Left colon (tissue), 2 donors: ENCODE measurements at regions not wholly inside any gene's neighbourhood (a gene's known extent, or its start where the extent isn't known, plus 50 kb on each side); places are given as distances from the start of the nearest gene placed in this dataset.

Experiments used
- ATAC-seq: fragments of 200-7000 bp; cut with Tn5 transposase; one replicate; pipeline ENCODE4 v1.9.1; 2020; ENCODE audit warnings: mild to moderate bottlenecking, moderate library complexity
- DNase-seq, 2 donors: peaks; one replicate each; pipeline ENCODE4 v3.0.0-alpha.2; 2020
- intact Hi-C, 2 donors: fragments of 100-400 bp; cut with DNase I in 1 of 2; cut with micrococcal nuclease in 1 of 2; formaldehyde crosslinking; loops; one replicate each; pipeline versions ENCODE4 v1.11.2 to v1.14.0; 2022; cut with DNase I, micrococcal nuclease
- donor health status: DM: no; HTN: no; CAD: no.
- donor health status: DM: yes; HTN: yes; CAD: no.

DNA sequence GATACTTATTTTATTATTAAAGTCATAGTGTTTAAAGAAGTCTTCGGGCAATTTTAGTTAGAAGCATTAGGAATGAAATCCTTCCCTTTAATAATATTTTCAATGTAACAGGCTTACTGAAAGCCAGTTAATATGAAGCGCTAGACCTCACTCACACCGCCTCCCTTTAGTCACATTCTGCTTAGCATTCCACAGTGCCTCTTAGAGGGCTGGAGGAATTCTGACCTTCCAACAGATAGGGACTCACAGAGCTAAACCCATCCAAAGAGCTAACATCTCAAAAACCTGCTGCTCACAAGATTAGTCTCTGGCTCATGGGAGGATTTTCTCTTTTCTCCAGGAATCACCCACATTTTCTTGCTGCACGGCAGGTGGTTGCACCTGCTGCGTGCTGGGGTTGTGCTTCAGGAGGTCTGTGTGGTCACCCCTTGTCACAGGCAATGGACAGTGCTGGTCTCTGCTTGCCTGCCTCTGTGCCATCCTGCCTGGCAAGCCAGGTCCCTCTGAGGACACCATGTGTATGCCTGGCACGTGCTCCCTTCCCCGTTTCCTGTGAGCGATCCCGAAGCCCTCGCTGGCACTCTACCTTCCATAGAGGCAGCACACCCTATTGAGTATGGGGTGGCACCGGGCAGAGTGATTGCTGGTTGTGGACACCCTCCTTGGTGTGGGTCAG is 91.8 kb downstream of the KLF6 start:
- DNase-seq (no peak), ATAC-seq (no peak)
- intact Hi-C loops = no loop called here

DNA sequence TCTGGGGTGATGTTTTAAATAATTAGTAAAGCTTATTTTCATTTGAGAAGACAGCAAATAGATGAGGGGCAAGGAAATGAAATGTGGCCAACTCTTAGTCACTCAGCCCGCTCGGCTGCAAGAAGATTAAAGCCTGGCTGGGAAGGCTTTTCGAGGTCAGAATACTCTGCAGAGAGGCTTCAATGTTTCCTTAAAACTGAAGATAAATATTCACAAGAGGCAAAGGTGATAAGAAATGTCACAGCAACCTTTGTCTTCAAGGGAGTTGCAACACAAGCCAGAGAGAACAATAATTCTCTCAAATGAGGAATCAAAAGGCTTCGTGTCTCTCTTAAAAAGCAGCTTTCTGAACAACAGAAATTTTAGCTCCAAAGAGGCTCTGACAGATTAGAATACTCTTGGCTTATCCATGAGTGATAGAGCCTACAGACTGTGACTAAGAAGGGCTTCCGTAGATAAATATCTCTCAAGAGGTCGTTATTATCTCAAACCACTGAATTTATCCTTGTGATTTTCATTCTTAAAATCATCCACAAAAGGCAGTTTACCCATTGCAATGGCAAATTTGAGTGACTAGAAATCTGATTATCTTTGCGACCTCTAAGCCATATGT is 92.5 kb downstream of the KLF6 start:
- no peak for DNase-seq
- intact Hi-C loops = no loop called here
- ATAC-seq = no peak

DNA sequence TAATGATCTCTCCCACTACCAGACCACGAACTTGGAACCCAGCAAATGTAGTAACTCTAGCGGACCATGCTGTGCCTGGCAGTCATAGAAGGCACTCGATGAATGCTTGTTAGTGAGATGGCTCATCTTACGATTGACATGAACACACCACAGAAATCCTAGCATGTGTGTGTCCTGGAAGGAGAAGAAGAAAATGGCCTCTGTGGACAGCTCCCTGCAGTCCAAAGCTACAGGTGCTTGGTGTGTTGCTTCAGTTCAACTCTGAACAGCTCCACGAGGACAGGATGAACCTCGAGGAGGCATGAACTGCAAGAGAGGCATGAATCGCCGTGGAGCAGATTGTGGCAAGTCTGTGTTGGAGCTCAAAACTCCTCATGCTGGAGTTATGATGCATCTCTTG is 93.5 kb downstream of the KLF6 start:
- intact Hi-C loops = no loop called here
- ATAC-seq (no peak), DNase-seq (no peak)

DNA sequence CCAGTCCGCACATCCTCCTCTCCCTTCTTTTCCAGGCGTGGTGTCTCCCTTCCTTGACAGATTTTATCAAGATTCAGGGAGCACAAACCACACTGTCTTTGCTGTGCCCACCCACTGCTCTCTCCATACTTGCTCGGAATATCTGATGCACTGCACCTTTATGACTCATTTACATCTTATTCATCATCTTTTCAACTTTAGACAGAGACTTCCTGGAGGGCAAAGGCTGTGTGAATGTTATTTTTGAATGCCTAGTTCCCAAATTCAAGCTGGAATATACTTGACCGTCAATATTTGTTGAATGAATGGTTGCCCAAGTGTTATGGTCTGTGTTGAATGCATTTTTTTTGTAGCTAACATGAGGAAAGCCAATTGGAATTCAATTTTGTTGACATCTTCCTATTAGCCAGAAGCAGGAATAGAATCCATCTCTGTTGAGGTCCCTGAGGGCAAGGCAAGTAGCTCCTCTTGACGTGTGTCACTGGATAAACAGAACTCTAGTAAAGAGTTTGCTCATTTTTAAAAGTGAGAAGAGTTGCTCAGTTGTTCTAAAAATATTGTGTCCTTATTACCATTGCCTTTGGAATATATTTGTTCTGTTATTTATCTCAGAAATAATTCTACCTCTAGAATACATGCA is 95.0 kb downstream of the KLF6 start:
- ATAC-seq (no peak), DNase-seq (no peak)
- intact Hi-C loops = no loop called here

DNA sequence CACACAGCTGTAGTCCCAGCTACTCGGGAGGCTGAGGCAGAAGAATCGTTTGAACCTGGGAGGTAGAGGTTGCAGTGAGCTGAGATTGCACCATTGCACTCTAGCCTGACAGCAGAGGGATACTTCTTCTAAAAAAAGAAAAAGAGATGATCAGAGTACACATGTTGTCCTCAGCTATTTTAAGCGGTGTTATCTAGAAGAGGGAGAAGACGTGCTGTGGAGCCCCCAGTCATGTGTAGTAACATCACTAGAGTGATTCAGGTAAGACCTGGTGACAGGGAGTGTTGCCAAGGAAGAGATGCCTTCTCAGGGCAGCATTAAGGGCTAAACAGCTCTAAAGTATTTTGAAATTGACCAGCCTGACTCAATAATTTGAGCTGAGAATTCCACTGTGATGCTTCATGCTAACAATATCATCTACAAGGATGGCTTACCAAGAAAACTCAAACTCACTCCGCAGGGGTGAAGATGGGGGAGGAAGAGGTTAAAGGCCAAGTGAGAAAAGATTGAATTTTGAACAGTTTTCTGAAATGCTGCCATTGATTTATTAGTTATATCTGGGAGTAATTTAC is 97.4 kb downstream of the KLF6 start:
- intact Hi-C loops = no loop called here
- DNase-seq (no peak), ATAC-seq (no peak)

- intact Hi-C loops = no loop called here
Observed at GRCh38 chr10:3685384-3685783, 99.6 kb downstream of the KLF6 start.

GRCh38 chr10:3684891-3685290 is 100.1 kb downstream of the KLF6 start:
- ATAC-seq = no peak
- no peak for DNase-seq
- intact Hi-C loops = no loop called here

More at GRCh38 chr10:3685384-3685783, 99.6 kb downstream of the KLF6 start:
- DNase-seq (no peak), ATAC-seq (no peak)

GRCh38 chr10:3683560-3683959 is 101.4 kb downstream of the KLF6 start:
- intact Hi-C loops = no loop called here
- ATAC-seq = no peak
- DNase-seq = no peak

GRCh38 chr10:3682745-3683144 is 102.3 kb downstream of the KLF6 start:
- DNase-seq (no peak), ATAC-seq (peak; percentile 51)
- intact Hi-C loops = no loop called here

DNA sequence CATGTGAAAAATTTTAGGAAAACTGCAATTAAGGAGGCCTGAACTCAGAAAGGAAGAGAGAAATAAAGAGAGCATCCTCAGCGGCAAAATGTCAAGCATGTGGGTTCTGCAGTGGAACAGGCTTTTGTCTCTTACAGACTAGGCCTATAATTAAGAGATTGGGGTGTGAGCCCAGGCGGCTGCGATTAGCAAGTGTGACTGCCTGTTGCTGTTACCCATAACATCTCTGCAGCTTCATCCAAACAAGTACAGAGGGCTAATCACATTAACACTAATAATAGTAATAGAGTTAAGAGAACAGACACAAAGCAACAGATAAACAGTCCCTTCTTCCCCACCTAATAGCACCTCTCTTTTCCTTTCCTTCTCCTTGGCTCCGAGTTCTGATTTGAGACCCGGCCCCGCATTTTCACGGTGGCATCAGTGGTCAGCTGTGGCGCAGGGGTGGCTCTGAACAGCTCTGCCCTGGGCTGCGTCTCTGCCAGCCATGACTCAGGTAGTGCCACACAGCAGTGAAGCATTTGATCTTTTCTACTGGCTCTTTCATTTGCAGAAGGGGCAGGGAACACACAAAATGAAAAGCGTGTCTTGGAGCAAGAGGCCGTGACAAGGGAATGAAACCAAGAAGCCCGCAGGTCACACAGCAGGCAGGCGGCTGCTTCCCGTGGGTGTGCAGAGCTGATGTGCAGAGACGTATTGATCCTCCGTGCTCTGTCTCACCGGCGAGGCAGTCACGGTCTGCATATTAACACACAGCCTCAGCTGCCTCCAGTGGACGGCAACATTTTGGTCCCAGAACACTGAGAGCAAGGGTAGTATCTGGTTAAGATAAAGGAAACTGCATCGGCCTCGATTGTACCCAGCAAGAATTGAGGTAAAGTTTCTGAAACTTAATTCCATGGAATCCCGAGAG is 103.1 kb downstream of the KLF6 start:
- no peak for DNase-seq
- intact Hi-C loops = no loop called here
- no peak for ATAC-seq

GRCh38 chr10:3679950-3680629 is 104.9 kb downstream of the KLF6 start:
- ATAC-seq = no peak
- intact Hi-C loops = no loop called here
- no peak for DNase-seq

- intact Hi-C loops = no loop called here
- DNase-seq (no peak), ATAC-seq (no peak)
Observed at GRCh38 chr10:3678629-3679227, 106.3 kb downstream of the KLF6 start.

DNA sequence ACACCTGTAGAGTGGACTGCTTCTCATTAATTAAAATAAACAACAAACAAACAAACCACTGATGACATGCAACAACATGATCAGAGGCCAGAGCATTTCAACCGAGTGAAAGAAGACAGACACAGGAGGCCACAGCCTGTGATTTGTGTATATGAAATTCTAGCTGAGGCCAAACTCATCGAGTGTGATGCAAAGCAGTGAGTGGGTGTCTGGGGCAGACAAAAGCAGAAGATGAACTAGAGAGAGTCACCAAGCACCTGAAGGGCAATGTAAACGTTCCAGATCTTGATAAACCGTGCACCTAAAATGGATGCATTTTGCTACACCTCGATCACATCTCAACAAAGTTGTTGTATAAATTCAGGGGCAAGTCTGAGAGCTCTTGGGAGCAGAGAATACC is 108.4 kb downstream of the KLF6 start:
- intact Hi-C loops = no loop called here
- ATAC-seq = no peak
- no peak for DNase-seq

- DNase-seq (no peak), ATAC-seq (no peak)
- intact Hi-C loops = no loop called here
Observed at GRCh38 chr10:3672220-3672619, 112.8 kb downstream of the KLF6 start.

DNA sequence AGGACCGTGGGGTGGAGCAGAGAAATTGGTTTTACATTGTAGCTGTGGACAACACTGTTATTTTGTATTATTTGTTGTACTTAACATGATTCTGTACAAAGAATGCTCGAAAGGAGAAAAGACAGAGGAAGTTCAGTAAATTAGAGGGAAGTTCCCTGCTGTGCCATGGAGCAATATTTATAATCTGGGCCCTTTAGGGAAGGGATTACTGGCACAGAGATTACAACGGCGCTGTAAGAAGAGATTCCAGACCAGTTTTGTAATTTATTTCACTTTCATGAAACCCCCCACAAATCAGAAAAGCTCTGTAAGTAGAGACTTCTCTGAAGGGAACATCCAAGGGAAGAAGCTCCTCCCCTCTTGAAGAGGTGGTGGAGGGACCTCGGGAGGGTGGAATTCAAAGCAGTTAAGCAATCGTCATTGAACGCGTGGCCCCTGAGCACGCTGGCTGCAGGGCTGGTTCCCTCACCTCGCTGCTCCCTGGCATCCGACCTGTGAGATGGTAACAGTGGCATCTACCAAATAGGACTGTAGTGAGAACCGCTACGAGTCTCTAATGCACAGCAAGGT is 113.5 kb downstream of the KLF6 start:
- no peak for DNase-seq
- intact Hi-C loops = no loop called here
- no peak for ATAC-seq

DNA sequence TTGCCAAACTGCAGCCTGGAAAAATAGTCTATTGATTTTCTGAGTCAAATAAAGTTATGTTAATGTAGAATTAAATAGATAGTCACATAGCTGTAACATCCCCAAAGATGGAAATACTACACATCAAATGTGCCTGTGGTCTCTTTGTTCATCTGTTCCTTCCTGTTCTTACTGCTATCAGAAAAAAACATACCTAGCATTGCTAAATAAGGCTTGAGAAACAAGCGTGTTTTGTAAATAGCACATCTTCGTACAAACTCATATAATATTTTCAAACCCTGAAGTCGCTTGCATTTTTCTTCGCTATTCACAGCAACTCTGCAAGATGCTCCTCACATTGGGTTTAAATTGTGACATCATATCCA is 116.1 kb downstream of the KLF6 start:
- no peak for ATAC-seq
- DNase-seq = no peak
- intact Hi-C loops = no loop called here

DNA sequence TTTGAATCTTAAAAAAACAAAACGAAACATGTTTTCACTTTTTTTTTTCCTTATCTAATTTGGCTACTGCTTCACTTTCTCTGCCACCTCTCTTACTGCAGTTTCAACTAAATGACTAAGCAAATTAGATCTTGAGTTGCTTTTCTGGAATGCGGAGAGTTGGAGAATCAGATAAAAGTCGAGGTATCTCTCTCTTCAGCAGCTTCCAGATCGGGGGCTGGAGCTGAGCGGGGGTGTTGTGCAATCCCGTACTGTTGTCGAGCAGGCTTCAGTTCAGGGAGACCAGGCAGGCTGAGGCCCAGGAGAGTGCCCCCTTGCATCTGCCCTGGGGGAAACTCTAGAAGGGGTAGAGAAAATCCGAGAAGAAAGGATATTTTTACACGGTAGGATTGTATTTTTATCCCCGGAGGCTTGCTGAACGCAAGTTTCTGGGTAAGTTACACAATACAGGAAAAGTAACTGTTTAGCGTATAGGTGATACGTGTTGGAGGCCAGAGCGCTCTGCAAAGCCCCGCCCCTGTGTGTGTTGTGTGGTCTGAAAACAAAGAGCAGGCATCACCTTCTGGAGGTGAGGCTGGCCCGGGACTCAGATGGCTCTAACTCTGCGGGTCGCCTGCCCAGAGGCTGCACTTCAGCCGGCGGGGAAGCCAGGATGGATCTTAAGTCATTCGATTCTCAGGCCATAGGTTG is 116.6 kb downstream of the KLF6 start:
- DNase-seq = peak; percentile 32 to 54
- intact Hi-C loops = no loop called here
- ATAC-seq = peak; percentile 50
